Activated CD8-positive, alpha-beta T cell treated with anti-CD3 and anti-CD28 coated beads for 36 hours (primary cell): ENCODE measurements at regions not wholly inside any gene's neighbourhood (a gene's known extent, or its start where the extent isn't known, plus 50 kb on each side); places are given as distances from the start of the nearest gene placed in this dataset.

Experiments
- ATAC-seq: fragments of 200-7000 bp; cut with Tn5 transposase; one replicate; pipeline ENCODE4 v1.10.0; 2021; ENCODE audit warnings: mild to moderate bottlenecking, moderate library complexity
- CTCF ChIA-PET: fragments of 350-600 bp; sonication (Branson Sonifier 250); formaldehyde crosslinking; loops from one replicate; lab custom pipeline; 2021; ENCODE audit warnings: antibody characterized with exemption; lab: Charles Lee
- POLR2A ChIA-PET: fragments of 350-600 bp; sonication (Branson Sonifier 250); formaldehyde crosslinking; loops from one replicate; lab custom pipeline; 2021; ENCODE audit warnings: antibody characterized with exemption; lab: Charles Lee
- DNase-seq: peaks from one replicate; pipeline ENCODE4 v3.0.0-alpha.2; 2020
- H3K27ac Mint-ChIP-seq: one replicate; pipeline ENCODE4 v1.8.0; 2021; ENCODE audit warnings: mild to moderate bottlenecking, mixed read lengths
- H3K27me3 Mint-ChIP-seq: one replicate; pipeline ENCODE4 v1.8.0; 2021; ENCODE audit warnings: mixed read lengths
- H3K36me3 Mint-ChIP-seq: one replicate; pipeline ENCODE4 v1.8.0; 2021; ENCODE audit warnings: low read depth, mixed read lengths
- H3K4me1 Mint-ChIP-seq: one replicate; pipeline ENCODE4 v1.8.0; 2021; ENCODE audit warnings: low read depth, mixed read lengths
- H3K4me3 Mint-ChIP-seq: one replicate; pipeline ENCODE4 v1.8.0; 2021; ENCODE audit warnings: mild to moderate bottlenecking, moderate library complexity, mixed read lengths
- H3K9me3 Mint-ChIP-seq: one replicate; pipeline ENCODE4 v1.8.0; 2021; ENCODE audit warnings: mixed read lengths
- CTCF ChIP-seq: fragments of 200-600 bp; IDR thresholded peaks from one replicate; pipeline ENCODE4 v1.8.0; 2022; ENCODE audit warnings: antibody characterized with exemption, mild to moderate bottlenecking
- intact Hi-C: fragments of 100-400 bp; cut with micrococcal nuclease; formaldehyde crosslinking; loops from one replicate; pipeline ENCODE4 v1.10.0; 2022

- intact Hi-C loops, result no loop called here
- Mint-ChIP-seq H3K27ac (no peak overlapping the region), H3K9me3 (peaks cover 12% of the 10 kb centered on the region), H3K36me3 (no peaks in the 10 kb centered on the region), H3K27me3 (no peaks in the 10 kb centered on the region), H3K4me3 (no peak overlapping the region), H3K4me1 (no peaks in the 10 kb centered on the region)
- ChIA-PET POLR2A (no interaction called here), CTCF (interaction anchor here (1.1 kb wide), 1 partner anchor 13 kb away, joined by 3 read pairs; no protein-coding TSS in a partner anchor)
- ATAC-seq (no peak), DNase-seq (no peak)
- TF ChIP-seq CTCF, result no peak
Observed at GRCh38 chr5:105032917-105033316, 1470.3 kb upstream of the NUDT12 start.

GRCh38 chr5:105030153-105030552 lies 1467.6 kb upstream of the NUDT12 start:
- peaks cover 6% of the 10 kb centered on the region for H3K9me3 Mint-ChIP-seq

GRCh38 chr5:105015098-105015497 lies 1452.5 kb upstream of the NUDT12 start:
- H3K9me3 Mint-ChIP-seq, result peaks cover 7% of the 10 kb centered on the region
- DNase-seq (no peak), ATAC-seq (no peak)
- ChIA-PET CTCF (no interaction called here), POLR2A (no interaction called here)
- TF ChIP-seq CTCF, result no peak
- intact Hi-C loops, result no loop called here
- H3K4me1 Mint-ChIP-seq, result no peaks in the 10 kb centered on the region
- H3K36me3 Mint-ChIP-seq, result no peaks in the 10 kb centered on the region
- H3K27me3 Mint-ChIP-seq, result no peaks in the 10 kb centered on the region
- H3K4me3 Mint-ChIP-seq, result no peak overlapping the region
- H3K27ac Mint-ChIP-seq, result no peak overlapping the region

More at GRCh38 chr5:105030153-105030552, 1467.6 kb upstream of the NUDT12 start:
- Mint-ChIP-seq H3K4me1 (no peaks in the 10 kb centered on the region), H3K27me3 (no peaks in the 10 kb centered on the region), H3K36me3 (no peaks in the 10 kb centered on the region), H3K27ac (no peak overlapping the region), H3K4me3 (no peak overlapping the region)
- intact Hi-C loops, result no loop called here
- ChIA-PET POLR2A (no interaction called here), CTCF (no interaction called here)
- ATAC-seq, result no peak
- no peak for TF ChIP-seq CTCF
- no peak for DNase-seq

- DNase-seq, result no peak
- intact Hi-C loops, result no loop called here
- H3K4me1 Mint-ChIP-seq, result no peaks in the 10 kb centered on the region
Observed at GRCh38 chr5:104998572-104998971, 1436.0 kb upstream of the NUDT12 start.

GRCh38 chr5:104998169-104998568 lies 1435.6 kb upstream of the NUDT12 start:
- CTCF ChIA-PET, result no interaction called here

More at GRCh38 chr5:104998572-104998971, 1436.0 kb upstream of the NUDT12 start:
- H3K27me3 Mint-ChIP-seq, result no peaks in the 10 kb centered on the region
- no peak for TF ChIP-seq CTCF
- H3K9me3 Mint-ChIP-seq, result peaks cover 6% of the 10 kb centered on the region
- no peak overlapping the region for H3K4me3 Mint-ChIP-seq
- no peak for ATAC-seq
- ChIA-PET CTCF (no interaction called here), POLR2A (no interaction called here)
- no peaks in the 10 kb centered on the region for H3K36me3 Mint-ChIP-seq
- no peak overlapping the region for H3K27ac Mint-ChIP-seq

More at GRCh38 chr5:104998169-104998568, 1435.6 kb upstream of the NUDT12 start:
- no peaks in the 10 kb centered on the region for H3K4me1 Mint-ChIP-seq
- H3K27me3 Mint-ChIP-seq, result no peaks in the 10 kb centered on the region
- H3K9me3 Mint-ChIP-seq, result peaks cover 5% of the 10 kb centered on the region
- H3K27ac Mint-ChIP-seq, result no peak overlapping the region
- no peak overlapping the region for H3K4me3 Mint-ChIP-seq
- ATAC-seq (no peak), DNase-seq (no peak)
- intact Hi-C loops, result no loop called here
- TF ChIP-seq CTCF, result no peak
- H3K36me3 Mint-ChIP-seq, result no peaks in the 10 kb centered on the region
- POLR2A ChIA-PET, result no interaction called here
